Liver (tissue), 8 donors: ENCODE measurements at regions not wholly inside any gene's neighbourhood (a gene's known extent, or its start where the extent isn't known, plus 50 kb on each side); places are given as distances from the start of the nearest gene placed in this dataset.
A peak's percentile ranks its signal among the peaks of the same experiment; 100 is the strongest.

ENCODE experiments used
- DNase-seq: peaks from one replicate; pipeline ENCODE4 v3.0.0-alpha.2; 2017; ENCODE audit warnings: low spot score
- H3K27ac ChIP-seq, 2 donors: one replicate each; pipeline ENCODE4 v1.7.0; 2013; ENCODE audit warnings: inconsistent platforms in 2 of 2, low read length in 2 of 2, control low read depth in 1 of 2, low read depth in 1 of 2, mild to moderate bottlenecking in 1 of 2
- H3K27me3 ChIP-seq, 4 donors: one replicate each; pipeline versions ENCODE4 v1.6.1 to v1.7.0; 2013; ENCODE audit warnings: low read length in 3 of 4, inconsistent platforms in 1 of 4, mild to moderate bottlenecking in 1 of 4, moderate library complexity in 1 of 4; ENCODE audit not compliant: control insufficient read depth in 4 of 4, insufficient read depth in 4 of 4
- H3K36me3 ChIP-seq, 4 donors: one replicate each; pipeline versions ENCODE4 v1.6.1 to v1.7.0; 2013; ENCODE audit warnings: low read length in 3 of 4, mild to moderate bottlenecking in 3 of 4, low read depth in 1 of 4, moderate library complexity in 1 of 4; ENCODE audit not compliant: control insufficient read depth in 4 of 4, insufficient read depth in 3 of 4
- H3K4me1 ChIP-seq, 4 donors: one replicate each; pipeline versions ENCODE4 v1.6.1 to v1.7.0; 2013; ENCODE audit warnings: low read length in 3 of 4, mild to moderate bottlenecking in 3 of 4, moderate library complexity in 1 of 4; ENCODE audit not compliant: control insufficient read depth in 4 of 4, insufficient read depth in 4 of 4
- H3K4me3 ChIP-seq, 3 donors: one replicate each; pipeline versions ENCODE4 v1.6.1 to v1.7.0; 2013; ENCODE audit warnings: low read length in 3 of 3, control low read depth in 1 of 3, low read depth in 1 of 3, mild to moderate bottlenecking in 1 of 3
- H3K9ac ChIP-seq, 2 donors: one replicate each; pipeline ENCODE4 v1.7.0; 2013; ENCODE audit warnings: low read length in 2 of 2, mild to moderate bottlenecking in 2 of 2, moderate library complexity in 2 of 2, control low read depth in 1 of 2, low read depth in 1 of 2
- H3K9me3 ChIP-seq, 4 donors: one replicate each; pipeline versions ENCODE4 v1.6.1 to v1.7.0; 2013; ENCODE audit warnings: low read length in 3 of 4; ENCODE audit not compliant: control insufficient read depth in 4 of 4
- ATF3 ChIP-seq: IDR thresholded peaks from 2 replicates; pipeline ENCODE4 v1.6.1; 2016; ENCODE audit warnings: antibody characterized with exemption
- CTCF ChIP-seq: fragments of 150-350 bp; IDR thresholded peaks from 2 replicates; pipeline ENCODE4 v1.5.1; 2017; ENCODE audit warnings: improper control_type of control experiment, low read depth, low read length; ENCODE audit not compliant: missing input control
- EGR1 ChIP-seq, 2 donors: IDR thresholded peaks; 2 replicates each; pipeline ENCODE4 v1.6.1; 2016 to 2018; ENCODE audit warnings: antibody characterized with exemption in 2 of 2, low read depth in 2 of 2
- FOXA1 ChIP-seq: IDR thresholded peaks from 2 replicates; pipeline ENCODE4 v1.6.1; 2016; ENCODE audit warnings: antibody characterized with exemption
- FOXA2 ChIP-seq: IDR thresholded peaks from 2 replicates; pipeline ENCODE4 v1.6.1; 2016; ENCODE audit warnings: antibody characterized with exemption
- GABPA ChIP-seq, 2 donors: IDR thresholded peaks in 1 of 2; conservative IDR thresholded peaks in 1 of 2; 2 replicates each; pipeline ENCODE4 v1.6.1; 2016; ENCODE audit warnings: antibody characterized with exemption in 2 of 2, mild to moderate bottlenecking in 1 of 2, moderate library complexity in 1 of 2
- HNF4A ChIP-seq, 2 donors: conservative IDR thresholded peaks; 2 replicates each; pipeline ENCODE4 v1.6.1; 2016; ENCODE audit warnings: antibody characterized with exemption in 2 of 2, mild to moderate bottlenecking in 2 of 2
- HNF4G ChIP-seq: IDR thresholded peaks from 2 replicates; pipeline ENCODE4 v1.6.1; 2016; ENCODE audit warnings: antibody characterized with exemption
- JUND ChIP-seq, 2 donors: IDR thresholded peaks; 2 replicates each; pipeline ENCODE4 v1.6.1; 2016; ENCODE audit warnings: antibody characterized with exemption in 2 of 2
- MAX ChIP-seq: IDR thresholded peaks from 2 replicates; pipeline ENCODE4 v1.6.1; 2016; ENCODE audit warnings: antibody characterized with exemption
- NR2F2 ChIP-seq: IDR thresholded peaks from 2 replicates; pipeline ENCODE4 v1.6.1; 2016; ENCODE audit warnings: antibody characterized with exemption
- RAD21 ChIP-seq, 2 donors: IDR thresholded peaks; 2 replicates each; pipeline ENCODE4 v1.6.1; 2016; ENCODE audit warnings: antibody characterized with exemption in 2 of 2, mild to moderate bottlenecking in 2 of 2
- REST ChIP-seq: IDR thresholded peaks from 2 replicates; pipeline ENCODE4 v1.6.1; 2016; ENCODE audit warnings: antibody characterized with exemption, mild to moderate bottlenecking
- RXRA ChIP-seq, 2 donors: IDR thresholded peaks; 2 replicates each; pipeline ENCODE4 v1.6.1; 2017 to 2018; ENCODE audit warnings: antibody characterized with exemption in 2 of 2, mild to moderate bottlenecking in 1 of 2
- SP1 ChIP-seq: IDR thresholded peaks from 2 replicates; pipeline ENCODE4 v1.6.1; 2018; ENCODE audit warnings: antibody characterized with exemption, mild to moderate bottlenecking
- TAF1 ChIP-seq: conservative IDR thresholded peaks from 2 replicates; pipeline ENCODE4 v1.6.1; 2016; ENCODE audit warnings: antibody characterized with exemption, mild to moderate bottlenecking
- YY1 ChIP-seq: IDR thresholded peaks from 2 replicates; pipeline ENCODE4 v1.6.1; 2016; ENCODE audit warnings: antibody characterized with exemption, mild to moderate bottlenecking
- WGBS: extraction: QIAGEN DNeasy Blood & Tissue Kit; methylation state at CpG from one replicate; pipeline ENCODE4 v1.1.7; 2013; 5-methylcytosine and 5-hydroxymethylcytosine counted together
- TF ChIP-seq, protein P1 (sequence below): IDR thresholded peaks from 2 replicates; pipeline ENCODE4 v1.6.1; 2016; ENCODE audit warnings: antibody characterized with exemption
- donor health status: healthy.
- donor health status: healthy.
- donor health status: healthy.
- donor health status: healthy.
- donor health status: healthy.

- no peak for DNase-seq
- no peak for TF ChIP-seq JUND (IDR thresholded peaks at IDR 0.05)
- no peak for TF ChIP-seq GABPA (IDR thresholded peaks at IDR 0.05 in 1 of 2, conservative IDR thresholded peaks at IDR 0.05 in 1 of 2)
- TF ChIP-seq EGR1 (IDR thresholded peaks at IDR 0.05; ENCODE audit: low read depth in 2 of 2), result no peak
- TF ChIP-seq REST, result no peak
- peak; percentile 79 for TF ChIP-seq NR2F2
- no peak for TF ChIP-seq RAD21 (IDR thresholded peaks at IDR 0.05)
- no peak for TF ChIP-seq HNF4G
- peak; percentile 18 for TF ChIP-seq SP1
- TF ChIP-seq, protein P1, sequence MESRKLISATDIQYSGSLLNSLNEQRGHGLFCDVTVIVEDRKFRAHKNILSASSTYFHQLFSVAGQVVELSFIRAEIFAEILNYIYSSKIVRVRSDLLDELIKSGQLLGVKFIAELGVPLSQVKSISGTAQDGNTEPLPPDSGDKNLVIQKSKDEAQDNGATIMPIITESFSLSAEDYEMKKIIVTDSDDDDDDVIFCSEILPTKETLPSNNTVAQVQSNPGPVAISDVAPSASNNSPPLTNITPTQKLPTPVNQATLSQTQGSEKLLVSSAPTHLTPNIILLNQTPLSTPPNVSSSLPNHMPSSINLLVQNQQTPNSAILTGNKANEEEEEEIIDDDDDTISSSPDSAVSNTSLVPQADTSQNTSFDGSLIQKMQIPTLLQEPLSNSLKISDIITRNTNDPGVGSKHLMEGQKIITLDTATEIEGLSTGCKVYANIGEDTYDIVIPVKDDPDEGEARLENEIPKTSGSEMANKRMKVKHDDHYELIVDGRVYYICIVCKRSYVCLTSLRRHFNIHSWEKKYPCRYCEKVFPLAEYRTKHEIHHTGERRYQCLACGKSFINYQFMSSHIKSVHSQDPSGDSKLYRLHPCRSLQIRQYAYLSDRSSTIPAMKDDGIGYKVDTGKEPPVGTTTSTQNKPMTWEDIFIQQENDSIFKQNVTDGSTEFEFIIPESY, result no peak
- no peak for TF ChIP-seq TAF1
- no peak for TF ChIP-seq CTCF
- peak; percentile 36 to 58 for TF ChIP-seq RXRA (IDR thresholded peaks at IDR 0.05)
- peak; percentile 24 for TF ChIP-seq HNF4A (conservative IDR thresholded peaks at IDR 0.05)
- TF ChIP-seq YY1, result no peak
- TF ChIP-seq ATF3, result no peak
- TF ChIP-seq FOXA1, result no peak
- no peak for TF ChIP-seq FOXA2
- TF ChIP-seq MAX, result no peak
- H3K36me3 ChIP-seq, result no peaks in the 10 kb centered on the region
- no peak overlapping the region for H3K27ac ChIP-seq
- no peak overlapping the region for H3K4me3 ChIP-seq
- no peak overlapping the region for H3K9ac ChIP-seq
- no peaks in the 10 kb centered on the region for H3K27me3 ChIP-seq
- WGBS, result 71% methylated on average over 3 of the region's 3 CpGs
- H3K4me1 ChIP-seq, result peaks cover 0 to 14% (median 10%) of the 10 kb centered on the region in 4 donors
- H3K9me3 ChIP-seq, result no peaks in the 10 kb centered on the region
Observed at GRCh38 chr9:117547904-117548303, 133.0 kb upstream of the ASTN2 start.
